Midbrain (tissue), 1 donor: ENCODE measurements at regions not wholly inside any gene's neighbourhood (a gene's known extent, or its start where the extent isn't known, plus 50 kb on each side); places are given as distances from the start of the nearest gene placed in this dataset.

Experiments used
- DNase-seq: peaks from one replicate; lab custom pipeline; 2025; lab: John Stamatoyannopoulos, UW

DNA sequence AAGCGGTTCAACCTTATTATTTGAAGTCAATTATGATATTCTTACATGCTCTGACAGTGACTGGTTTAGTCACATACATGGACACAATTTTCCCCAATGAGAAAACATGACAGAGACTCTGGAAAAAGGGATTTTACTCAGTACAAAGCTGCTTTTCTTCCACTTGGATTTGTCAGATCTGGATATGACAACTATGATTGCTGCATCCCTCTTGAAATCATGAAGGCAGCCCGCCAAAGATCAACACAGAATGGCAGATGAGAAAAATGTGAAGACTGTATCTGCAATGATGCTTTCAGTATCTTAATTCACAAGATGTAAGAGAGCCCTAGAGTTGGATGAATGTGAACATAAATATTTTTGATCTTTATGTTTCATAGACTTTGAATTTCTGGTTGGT lies 439.6 kb downstream of the CDH8 start:
- no peak for DNase-seq

DNA sequence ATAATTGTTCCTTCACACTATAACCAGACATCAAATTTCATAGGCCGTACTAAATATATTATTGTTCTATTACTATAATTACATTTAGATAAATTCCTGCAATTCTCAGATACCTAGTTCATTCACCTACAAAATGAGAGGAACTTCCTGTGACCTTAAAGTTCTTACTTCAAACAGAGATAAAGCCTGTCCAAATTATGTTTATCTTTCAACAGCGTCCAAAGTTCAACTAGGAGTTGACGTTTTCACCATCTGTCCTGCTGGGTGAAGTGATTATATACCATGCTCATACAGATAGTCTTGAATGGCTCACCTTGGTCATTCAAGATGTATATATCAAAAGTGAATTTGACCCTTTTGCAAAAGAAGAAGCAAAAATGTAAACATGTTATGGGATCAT lies 440.6 kb downstream of the CDH8 start:
- DNase-seq: no peak

DNA sequence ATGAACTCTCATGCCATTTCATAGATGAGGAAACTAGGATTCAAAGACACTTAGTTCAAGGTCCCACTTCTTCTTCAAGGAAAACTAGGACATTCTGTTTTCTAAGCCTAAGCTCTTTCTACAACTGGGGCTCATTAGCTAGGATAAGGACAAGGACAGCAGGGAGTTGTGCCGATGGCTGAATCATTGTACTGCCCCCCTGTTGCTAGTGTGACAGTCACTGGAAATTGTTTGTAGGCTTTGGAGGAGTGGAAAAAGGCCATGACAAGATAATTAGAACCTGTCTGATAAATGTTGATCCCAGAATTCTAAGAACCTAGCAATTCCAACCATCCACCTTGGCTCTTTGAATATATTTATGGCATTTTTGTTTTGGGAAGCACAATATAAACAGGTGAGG lies 445.7 kb downstream of the CDH8 start:
- DNase-seq: no peak

DNA sequence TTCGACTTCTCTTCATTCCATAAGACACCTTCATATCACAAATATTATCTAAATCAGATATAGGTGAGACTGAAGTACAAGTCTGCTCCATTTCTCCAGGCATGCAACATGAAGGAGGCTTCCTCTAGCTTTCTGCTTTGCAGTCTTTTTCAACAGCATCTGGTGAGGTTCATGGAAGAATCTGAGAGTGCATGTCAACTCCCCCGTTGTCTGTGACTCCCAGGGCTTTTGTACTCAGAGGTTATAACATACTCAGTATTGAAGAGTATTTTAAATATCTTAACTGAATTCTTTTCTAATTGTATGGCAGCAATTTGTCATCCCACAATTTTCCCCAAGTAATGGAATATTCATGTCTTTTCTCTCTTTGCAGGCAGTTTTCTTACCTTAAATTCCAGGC lies 448.7 kb downstream of the CDH8 start:
- DNase-seq: no peak

DNA sequence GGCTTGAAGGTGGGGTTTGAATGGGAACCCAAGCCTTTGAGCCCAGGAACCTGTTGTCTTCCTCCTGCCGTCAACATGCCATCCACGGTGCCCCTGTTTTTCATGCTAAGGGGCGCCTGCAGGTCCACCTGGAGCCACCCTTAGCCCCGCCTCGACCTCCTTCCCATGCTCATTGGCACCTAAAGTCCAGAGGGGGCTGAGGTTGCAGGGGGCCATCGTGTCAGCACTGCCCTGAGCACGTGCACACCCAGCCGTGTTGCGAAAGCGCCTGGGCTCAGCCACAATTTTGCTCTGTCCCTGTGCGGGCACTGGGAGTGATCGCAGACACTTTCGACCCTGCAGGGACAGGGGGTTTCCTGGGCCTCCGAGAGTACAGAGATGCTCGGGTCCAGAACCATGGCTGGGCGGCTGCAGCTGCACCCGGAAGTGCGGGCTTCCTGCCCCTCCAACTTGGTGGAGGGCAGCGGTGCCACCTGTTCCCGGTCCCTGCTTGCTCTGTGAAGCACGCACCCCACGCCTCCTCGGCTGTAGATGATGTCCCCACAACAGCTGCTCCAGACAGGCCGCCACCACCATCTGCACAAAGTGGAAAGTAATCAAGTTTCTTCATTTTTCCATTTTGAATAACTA lies 454.7 kb downstream of the CDH8 start:
- no peak for DNase-seq

DNA sequence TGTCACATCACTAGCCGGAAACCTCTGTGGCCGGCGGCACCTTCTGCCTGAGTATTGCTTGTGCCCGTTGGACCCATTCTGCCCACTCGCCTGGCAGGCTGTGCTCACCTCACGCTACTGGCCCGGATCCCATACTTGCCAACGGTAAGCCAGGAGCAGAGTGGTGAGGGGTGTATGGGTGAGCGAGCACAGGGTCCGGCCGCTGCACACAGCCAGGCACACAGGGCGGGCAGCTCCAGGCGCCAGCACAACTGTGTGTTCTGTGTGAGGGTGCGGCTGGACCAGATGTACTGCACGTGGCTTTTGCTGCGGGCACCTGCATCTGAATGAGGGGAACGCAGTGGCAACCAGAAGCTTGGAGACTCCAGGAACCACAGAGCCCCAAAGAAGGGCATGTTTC lies 455.7 kb downstream of the CDH8 start:
- DNase-seq: no peak

DNA sequence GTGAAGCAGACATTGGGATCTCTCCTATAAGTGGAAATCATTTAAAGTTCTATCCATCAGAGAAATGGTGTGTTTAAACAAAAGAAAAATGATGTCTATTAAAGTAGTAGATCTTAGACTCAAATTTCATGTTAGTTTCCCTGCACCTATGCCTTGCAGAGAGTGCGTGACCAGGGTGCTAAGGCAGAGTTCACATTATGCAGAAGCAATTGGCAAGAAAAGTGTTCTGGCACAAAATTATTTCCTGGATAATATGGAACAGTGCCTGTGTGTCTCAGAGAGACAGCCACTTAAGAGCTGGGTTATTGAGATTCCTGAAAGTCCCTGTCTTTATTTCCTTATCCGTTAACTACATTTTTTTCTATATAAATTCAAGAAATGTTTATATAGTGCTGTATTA lies 457.0 kb downstream of the CDH8 start:
- DNase-seq: peak; percentile 57

DNA sequence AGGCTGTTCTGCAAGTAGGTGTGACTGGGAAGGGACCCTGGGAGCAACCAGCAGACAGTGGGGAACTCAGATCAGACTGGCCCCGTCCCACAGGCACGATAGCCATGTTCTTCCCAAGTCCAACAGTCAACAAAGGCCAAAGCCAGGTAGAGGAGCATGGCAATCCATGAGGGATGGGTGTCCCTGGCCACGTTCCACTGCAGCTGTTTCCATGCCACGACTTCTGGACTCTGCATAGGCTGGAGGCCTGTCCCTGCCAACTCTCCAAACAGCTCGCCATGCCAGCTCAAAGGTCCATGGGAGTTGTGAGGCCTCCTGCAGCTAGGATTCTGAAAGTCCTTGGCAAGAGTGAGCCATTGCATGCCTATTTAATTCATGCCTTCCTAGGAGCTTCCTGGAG lies 459.8 kb downstream of the CDH8 start:
- no peak for DNase-seq

DNA sequence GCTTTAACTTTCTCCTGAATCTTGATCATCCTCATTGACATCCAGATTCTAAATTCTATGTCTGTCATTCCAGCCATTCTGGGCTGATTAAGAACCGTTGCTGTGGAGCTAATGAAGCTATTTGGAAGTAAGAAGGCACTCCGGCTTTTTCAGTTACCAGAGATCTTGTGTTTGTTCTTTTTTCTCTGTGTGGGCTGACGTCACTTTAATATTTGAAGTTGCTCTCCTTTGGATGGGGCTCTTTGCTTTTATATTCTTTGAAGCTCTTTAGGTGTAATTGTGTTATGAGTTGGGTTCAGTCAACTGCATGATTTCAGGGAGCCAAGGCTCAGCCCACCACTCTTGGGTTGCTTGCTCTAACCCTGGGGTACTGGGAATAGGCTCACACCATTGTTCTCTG lies 460.6 kb downstream of the CDH8 start:
- no peak for DNase-seq

DNA sequence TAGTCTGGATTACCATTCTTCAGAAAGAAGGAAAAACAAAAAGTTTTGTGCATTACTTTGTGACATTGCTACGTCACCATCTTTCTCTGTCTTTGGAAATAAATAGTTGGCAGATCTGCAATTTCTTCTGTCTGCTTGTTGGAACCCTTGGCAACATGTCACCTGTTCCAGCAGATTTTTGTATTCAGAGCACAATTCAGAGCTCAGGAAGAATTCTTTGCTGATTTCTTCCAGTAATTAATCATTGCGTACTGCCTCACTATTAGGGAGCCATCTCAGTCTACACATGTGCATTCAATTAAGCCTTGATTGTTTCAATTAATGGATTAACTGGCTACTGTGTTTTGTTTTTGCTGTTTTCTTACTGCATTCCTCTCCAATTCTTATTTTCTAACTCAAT lies 467.2 kb downstream of the CDH8 start:
- no peak for DNase-seq

DNA sequence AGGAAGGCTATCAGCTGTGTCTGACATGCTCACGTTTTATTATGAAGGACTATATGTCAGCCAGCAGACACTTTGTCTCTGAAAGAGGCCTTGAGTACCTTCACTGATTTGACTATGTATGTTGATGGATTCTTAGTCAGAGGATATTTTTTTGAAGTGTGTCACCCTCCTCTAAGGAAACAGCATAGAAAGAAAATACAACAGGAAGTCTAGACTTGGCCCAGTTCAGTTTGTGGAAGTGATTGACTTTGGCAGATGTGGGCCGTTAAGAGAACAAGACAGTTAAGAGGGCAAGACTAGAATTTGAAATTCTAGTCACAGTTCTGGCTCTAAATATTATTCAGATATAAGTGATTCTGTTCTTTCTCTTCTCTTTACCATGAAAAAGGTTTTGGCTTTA lies 471.5 kb downstream of the CDH8 start:
- DNase-seq: no peak

DNA sequence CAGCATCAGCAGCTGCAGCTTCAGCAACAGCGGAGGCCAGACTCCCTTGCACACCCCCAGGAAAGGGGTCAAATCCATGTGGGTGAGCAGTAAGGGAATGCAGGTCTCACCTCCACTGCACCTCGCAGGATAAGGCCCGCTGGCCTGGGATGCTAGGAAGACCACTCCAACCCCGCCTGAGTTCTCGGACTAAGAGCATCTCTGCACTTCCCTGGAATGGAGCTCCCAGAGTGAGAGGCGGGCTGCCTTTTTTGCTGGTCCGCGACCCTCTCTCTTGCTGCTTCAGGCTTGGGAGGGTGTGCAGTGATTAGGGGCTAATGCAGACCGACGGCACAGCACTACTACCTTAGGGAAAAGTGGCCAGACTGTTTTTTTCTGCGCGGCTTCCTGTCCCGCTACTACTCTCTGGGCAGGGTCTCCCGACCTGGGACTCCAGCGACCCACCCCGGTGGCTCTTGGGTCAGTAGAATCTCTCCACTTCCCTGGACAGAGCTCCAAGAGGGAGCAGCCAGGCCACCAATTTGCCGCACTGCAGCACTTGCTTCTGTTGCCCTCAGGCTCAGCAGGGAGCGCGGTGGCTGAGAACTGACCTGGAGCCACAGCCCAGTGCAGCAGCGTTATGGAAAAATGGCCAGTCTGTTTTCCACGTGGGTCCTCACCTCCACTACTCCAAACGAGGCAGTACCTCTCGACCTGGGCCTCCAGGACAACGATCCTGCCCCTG lies 480.4 kb downstream of the CDH8 start:
- no peak for DNase-seq

DNA sequence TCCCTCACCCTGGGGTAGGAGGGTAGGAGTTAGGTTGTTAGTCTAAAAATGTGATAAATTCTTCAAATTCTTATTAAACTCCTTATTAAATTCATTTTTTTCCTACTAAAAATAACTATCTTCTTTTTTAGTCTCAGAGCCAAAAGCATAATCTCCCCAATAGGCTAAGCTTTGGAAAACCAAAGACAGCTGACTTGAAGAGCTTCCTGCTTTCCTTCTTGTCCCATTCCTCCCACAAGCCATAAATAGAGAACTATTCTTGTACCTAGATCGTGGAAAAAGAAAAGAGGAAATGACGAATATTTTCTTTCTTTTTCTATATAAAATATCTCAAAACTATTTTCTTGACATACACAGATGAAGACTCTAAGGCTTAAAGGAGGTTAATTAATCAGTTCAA lies 486.9 kb downstream of the CDH8 start:
- DNase-seq: no peak

DNA sequence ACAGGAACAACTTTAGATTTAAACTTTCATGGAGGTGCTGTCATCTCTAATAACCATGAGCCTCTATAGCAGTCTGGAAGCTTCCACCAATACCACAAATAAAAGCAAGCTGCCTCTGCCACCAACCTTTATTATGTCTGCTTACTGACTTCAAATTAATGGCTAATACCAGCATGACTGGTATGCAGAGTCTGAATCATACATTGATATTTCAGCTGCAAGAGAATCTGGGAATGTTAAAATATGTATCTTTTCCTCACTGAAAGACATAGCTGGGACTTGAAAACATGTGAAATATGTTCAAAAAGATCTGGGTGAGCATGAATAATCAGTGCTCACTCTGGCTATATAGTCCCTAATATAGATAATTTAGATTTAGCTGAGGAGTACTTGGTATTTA lies 488.6 kb downstream of the CDH8 start:
- DNase-seq: no peak

DNA sequence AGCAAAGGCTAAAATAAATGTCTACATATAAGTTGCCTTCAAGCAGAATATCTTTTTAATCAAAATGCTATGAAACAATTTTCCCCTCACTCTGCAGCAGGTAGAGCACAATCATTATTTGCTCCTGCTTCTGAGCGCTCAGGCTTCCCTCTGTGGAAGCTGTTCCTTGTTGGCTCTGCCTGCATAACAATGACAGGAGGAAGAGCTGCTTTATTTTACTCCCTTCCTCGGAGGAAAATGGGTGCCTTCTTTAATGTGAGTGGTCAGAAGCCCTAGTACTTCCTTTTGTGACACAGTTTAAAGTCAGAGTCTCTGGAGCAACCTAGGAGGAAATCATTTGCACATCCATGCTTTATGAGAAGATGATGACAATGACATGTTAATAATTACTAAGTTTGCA lies 492.1 kb downstream of the CDH8 start:
- no peak for DNase-seq

DNA sequence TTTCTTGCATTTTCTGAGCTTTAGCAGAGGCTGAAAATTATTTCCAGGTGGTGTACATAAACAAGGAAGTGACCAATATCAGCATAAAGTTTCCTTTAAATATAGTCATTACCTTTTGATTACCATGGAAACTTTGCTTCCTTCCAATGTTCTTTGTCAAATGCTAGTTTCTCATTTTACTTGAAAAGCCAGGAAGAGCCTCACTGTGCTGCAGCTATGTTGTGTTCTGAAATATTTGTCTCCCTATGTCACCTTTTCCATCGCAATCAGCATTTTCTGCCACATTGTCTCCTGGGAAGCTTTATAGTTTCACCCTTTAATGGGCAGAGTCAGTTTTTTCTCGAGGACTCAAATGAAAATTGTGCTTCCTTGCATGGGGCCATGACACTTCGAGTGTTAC lies 496.0 kb downstream of the CDH8 start:
- DNase-seq: no peak

DNA sequence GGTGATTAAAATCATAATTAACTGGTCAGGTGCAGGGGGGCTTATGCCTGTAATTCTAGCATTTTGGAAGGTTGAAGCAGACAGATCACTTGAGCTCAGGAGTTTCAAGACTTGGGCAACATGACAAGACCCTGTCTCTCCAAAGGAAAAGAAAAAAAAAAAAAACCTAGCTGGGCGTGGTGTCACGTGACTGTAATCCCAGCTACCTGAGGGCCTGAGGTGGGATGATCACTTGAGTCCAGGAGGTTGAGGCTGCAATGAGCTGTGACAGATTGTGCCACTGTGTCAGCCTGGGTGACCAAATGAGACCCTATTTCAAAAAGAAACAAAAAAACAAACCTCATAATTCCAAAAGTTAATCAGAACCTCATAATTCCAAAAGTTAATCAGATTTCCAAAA lies 505.5 kb downstream of the CDH8 start:
- no peak for DNase-seq

DNA sequence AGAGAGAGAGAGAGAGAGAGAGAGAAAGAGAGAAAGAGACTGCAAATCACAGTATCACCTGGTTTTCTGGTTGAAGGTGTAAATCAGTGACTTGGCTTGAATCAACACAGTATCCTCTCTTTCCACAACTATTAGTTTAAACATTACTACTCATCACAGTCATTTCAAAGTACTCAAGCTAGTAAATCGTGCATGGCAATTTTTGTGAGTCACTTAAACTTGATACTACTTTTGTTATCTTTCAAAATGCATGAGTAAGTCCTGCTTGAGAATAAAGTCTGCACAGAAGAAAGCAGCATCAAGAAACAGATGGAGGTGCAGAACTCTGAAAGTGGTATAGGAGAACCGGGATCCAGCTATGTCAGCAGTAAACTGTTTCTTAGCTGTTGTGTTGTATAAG lies 535.4 kb downstream of the CDH8 start:
- DNase-seq: no peak

DNA sequence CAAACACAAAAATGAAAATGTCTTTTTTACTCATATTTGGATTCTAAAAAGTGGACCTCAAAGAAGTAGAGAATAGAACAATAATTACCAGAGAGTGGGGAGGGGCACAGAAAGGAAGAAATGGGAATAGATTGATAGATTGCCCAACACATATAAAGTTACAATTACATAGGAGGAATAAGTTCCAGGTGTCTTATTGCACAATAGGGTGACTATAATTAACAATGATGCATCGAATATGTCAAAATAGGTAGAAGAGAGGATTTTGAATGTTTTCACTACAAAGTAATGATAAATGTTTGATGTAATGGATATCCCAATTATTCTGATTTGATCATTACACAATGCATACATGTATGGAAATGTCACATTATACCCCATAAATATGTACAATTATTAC lies 556.0 kb downstream of the CDH8 start:
- no peak for DNase-seq

DNA sequence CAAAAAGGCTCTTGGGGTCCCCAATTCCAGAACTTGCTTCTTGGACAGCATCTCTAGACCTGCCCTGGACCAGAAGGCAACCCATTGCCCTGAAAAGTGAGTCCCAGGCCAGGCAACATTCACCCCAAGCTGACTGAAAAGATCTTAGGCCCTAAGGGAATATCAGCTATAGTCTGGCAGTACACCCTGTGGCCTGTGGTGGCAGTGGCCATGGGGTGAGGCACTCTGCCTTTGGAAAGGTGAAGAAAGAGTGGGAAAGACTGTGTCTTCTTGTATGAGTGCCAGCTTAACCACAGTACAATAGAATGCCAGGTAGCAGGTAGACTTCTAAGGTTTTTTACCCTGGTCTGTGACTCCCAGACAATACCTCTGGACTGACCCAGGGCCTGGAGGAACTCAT lies 564.5 kb downstream of the CDH8 start:
- no peak for DNase-seq

DNA sequence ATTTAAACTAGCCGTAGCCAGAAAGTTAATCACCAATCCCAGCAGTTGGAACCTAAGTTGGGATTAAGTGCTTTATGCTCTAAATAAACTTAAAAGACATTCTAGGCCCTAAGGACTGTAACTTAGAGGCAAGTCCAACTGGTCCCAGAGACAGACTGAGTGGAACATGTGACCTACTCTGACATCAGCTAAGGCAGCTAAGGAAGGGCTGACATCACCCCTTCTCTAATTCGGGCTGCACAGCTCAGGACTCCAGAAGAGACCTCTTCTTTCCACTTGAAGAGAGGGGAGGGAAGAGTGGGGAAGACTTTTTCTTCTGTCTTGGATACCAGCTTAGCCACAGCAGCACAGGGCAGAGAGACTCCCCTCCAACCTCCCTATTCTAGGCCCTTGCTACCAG lies 565.2 kb downstream of the CDH8 start:
- no peak for DNase-seq

DNA sequence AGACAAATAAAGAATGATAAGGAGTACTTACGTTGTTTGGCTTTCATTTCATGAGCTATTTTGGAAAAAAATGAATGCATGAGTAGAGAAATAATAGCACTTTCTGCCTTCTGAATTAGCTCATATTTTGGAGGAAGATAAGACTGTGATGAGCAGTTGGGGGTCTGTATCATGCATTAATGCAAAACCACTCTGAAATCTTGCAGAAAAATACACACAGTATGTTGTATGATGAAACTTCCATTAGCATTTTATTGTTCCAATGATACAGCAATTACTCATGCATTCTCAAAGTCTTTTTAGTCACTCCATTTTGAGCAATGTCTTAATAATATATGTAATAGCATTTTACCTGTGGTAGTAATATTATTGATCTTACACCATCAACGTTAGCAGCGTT lies 571.0 kb downstream of the CDH8 start:
- no peak for DNase-seq

DNA sequence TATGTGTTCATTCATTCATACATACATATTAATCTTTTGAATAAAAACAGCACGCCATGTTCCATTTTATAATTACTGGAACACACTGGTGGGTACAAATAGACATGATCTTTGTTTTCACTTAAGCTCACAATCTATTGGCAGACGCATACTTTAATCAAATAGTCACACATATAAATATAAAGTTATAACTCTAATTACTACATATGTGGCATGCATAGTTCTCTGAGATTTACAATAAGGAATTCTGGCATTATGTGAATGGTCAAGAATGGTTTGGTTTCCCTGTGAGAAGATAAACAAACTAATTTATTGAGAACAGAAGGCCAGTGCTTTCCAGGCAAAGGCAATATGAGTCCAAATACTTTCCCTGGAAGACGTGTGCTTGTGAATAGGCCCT lies 576.2 kb downstream of the CDH8 start:
- DNase-seq: no peak

DNA sequence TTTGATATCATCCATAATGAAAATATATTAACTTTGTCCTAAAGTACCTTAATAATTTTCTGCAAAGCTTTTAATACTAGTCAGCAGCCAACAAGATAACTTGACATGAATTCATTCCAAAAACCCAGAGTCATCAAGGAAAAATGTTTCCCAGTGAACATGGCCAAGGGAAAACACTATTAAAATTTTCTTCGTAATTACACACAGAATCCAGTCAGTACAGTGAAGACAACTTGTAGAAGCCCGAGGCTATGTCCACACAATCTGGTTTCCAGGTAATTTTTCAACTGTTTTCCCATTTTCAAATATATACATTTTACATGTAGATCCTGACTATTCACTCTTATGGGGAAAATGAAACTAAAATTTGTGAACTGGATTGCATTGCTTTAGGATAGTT lies 600.9 kb downstream of the CDH8 start:
- no peak for DNase-seq
